Neural progenitor cell (in vitro differentiated cells): ENCODE measurements at regions not wholly inside any gene's neighbourhood (a gene's known extent, or its start where the extent isn't known, plus 50 kb on each side); places are given as distances from the start of the nearest gene placed in this dataset.
"Not testable (repeated sequence)": the region's sequence is repeated elsewhere in the genome, so short reads cannot be mapped to it uniquely, and the experiment has no call there.

Experiments
- DNase-seq: peaks from one replicate; pipeline ENCODE4 v3.0.0-alpha.2; 2016; ENCODE audit warnings: low spot score
- H2AFZ ChIP-seq: fragments of 200-600 bp; sonication (generic); replicated peaks from 2 replicates; pipeline ENCODE4 v1.6.1; 2016; ENCODE audit warnings: antibody characterized with exemption
- H3F3A ChIP-seq: fragments of 200-600 bp; sonication (generic); 2 replicates; pipeline ENCODE4 v1.6.1; 2016; ENCODE audit warnings: antibody characterized with exemption, low read depth
- H3K27ac ChIP-seq: fragments of 200-600 bp; sonication (generic); 2 replicates; pipeline ENCODE4 v1.5.1; 2016; ENCODE audit warnings: mild to moderate bottlenecking
- H3K27me3 ChIP-seq: fragments of 200-600 bp; sonication (generic); 2 replicates; pipeline ENCODE4 v1.6.1; 2016; ENCODE audit warnings: mild to moderate bottlenecking, moderate library complexity
- H3K36me3 ChIP-seq: fragments of 200-600 bp; sonication (generic); 2 replicates; pipeline ENCODE4 v1.5.1; 2016
- H3K4me1 ChIP-seq: fragments of 200-600 bp; sonication (generic); 2 replicates; pipeline ENCODE4 v1.6.1; 2016; ENCODE audit warnings: mixed run types
- H3K4me2 ChIP-seq: fragments of 200-600 bp; sonication (generic); 2 replicates; pipeline ENCODE4 v1.6.1; 2016
- H3K4me3 ChIP-seq: fragments of 200-600 bp; sonication (generic); 2 replicates; pipeline ENCODE4 v1.5.1; 2016
- H3K79me2 ChIP-seq: fragments of 200-600 bp; sonication (generic); 2 replicates; pipeline ENCODE4 v1.6.1; 2016; ENCODE audit warnings: low read depth
- H3K9ac ChIP-seq: fragments of 200-600 bp; sonication (generic); 2 replicates; pipeline ENCODE4 v1.6.1; 2016
- H3K9me3 ChIP-seq: fragments of 200-600 bp; sonication (generic); 2 replicates; pipeline ENCODE4 v1.5.1; 2016; ENCODE audit warnings: low read depth
- H4K20me1 ChIP-seq: fragments of 200-600 bp; sonication (generic); 2 replicates; pipeline ENCODE4 v1.6.1; 2016; ENCODE audit warnings: low read depth
- H3K27ac Mint-ChIP-seq: 3 replicates; pipeline ENCODE4 v1.8.0; 2021; ENCODE audit warnings: mixed read lengths
- H3K27me3 Mint-ChIP-seq: 2 replicates; pipeline ENCODE4 v1.8.0; 2022; ENCODE audit warnings: low read depth, mild to moderate bottlenecking, inconsistent platforms, moderate library complexity, mixed read lengths; ENCODE audit not compliant: insufficient read depth
- H3K36me3 Mint-ChIP-seq: 3 replicates; pipeline ENCODE4 v1.8.0; 2021; ENCODE audit warnings: mixed read lengths
- H3K4me1 Mint-ChIP-seq: 3 replicates; pipeline ENCODE4 v1.8.0; 2021; ENCODE audit warnings: mixed read lengths
- H3K4me3 Mint-ChIP-seq: 3 replicates; pipeline ENCODE4 v1.8.0; 2021; ENCODE audit warnings: mild to moderate bottlenecking, moderate library complexity, mixed read lengths
- H3K9me3 Mint-ChIP-seq: 3 replicates; pipeline ENCODE4 v1.8.0; 2020; ENCODE audit warnings: mixed read lengths
- EZH2 ChIP-seq: fragments of 200-600 bp; sonication (generic); IDR thresholded peaks from 2 replicates; pipeline ENCODE4 v1.6.1; 2017; ENCODE audit warnings: antibody characterized with exemption, mild to moderate bottlenecking, moderate library complexity
- EZH2phosphoT487 ChIP-seq: fragments of 200-600 bp; sonication (generic); IDR thresholded peaks from 2 replicates; pipeline ENCODE4 v1.6.1; 2017; ENCODE audit warnings: antibody characterized with exemption
- TF ChIP-seq, protein P1 (sequence below): fragments of 200-600 bp; sonication (generic); IDR thresholded peaks from 2 replicates; pipeline ENCODE4 v1.5.1; 2017; ENCODE audit warnings: antibody characterized with exemption, mild to moderate bottlenecking

DNA sequence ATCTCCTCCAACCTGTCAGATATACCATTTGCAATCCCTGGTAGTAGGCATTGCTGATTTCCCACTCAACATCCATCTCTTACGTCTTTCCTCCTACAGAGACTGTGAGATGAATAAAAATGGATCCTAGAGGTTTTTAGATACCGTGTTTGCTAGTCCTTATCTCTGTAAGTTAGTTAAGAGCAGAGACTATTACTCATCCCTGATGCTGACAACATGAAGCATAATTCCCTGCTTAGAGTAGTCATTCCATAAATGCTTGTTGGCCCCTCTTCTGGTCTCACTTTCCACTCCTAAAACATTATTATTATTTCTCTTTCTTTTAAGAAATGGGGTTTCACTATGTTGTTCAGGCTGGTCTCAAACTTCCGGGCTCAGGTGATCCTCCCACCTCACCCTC is 136.2 kb downstream of the RTP4 start:
- TF ChIP-seq, protein P1, sequence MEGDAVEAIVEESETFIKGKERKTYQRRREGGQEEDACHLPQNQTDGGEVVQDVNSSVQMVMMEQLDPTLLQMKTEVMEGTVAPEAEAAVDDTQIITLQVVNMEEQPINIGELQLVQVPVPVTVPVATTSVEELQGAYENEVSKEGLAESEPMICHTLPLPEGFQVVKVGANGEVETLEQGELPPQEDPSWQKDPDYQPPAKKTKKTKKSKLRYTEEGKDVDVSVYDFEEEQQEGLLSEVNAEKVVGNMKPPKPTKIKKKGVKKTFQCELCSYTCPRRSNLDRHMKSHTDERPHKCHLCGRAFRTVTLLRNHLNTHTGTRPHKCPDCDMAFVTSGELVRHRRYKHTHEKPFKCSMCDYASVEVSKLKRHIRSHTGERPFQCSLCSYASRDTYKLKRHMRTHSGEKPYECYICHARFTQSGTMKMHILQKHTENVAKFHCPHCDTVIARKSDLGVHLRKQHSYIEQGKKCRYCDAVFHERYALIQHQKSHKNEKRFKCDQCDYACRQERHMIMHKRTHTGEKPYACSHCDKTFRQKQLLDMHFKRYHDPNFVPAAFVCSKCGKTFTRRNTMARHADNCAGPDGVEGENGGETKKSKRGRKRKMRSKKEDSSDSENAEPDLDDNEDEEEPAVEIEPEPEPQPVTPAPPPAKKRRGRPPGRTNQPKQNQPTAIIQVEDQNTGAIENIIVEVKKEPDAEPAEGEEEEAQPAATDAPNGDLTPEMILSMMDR, result no peak
- TF ChIP-seq EZH2 (no peak), EZH2phosphoT487 (no peak)
- peaks cover 2% of the 10 kb centered on the region for H3K4me1 Mint-ChIP-seq
- H3K4me3 ChIP-seq, result no peak overlapping the region
- no peak for DNase-seq
- H3K9ac ChIP-seq, result no peak overlapping the region
- no peaks in the 10 kb centered on the region for H3K9me3 ChIP-seq
- H3K27ac Mint-ChIP-seq, result no peak overlapping the region
- no peak overlapping the region for H3K4me2 ChIP-seq
- H2AFZ ChIP-seq, result no peak overlapping the region
- H3K9me3 Mint-ChIP-seq, result no peaks in the 10 kb centered on the region
- no peaks in the 10 kb centered on the region for H3K27me3 ChIP-seq
- H3K27ac ChIP-seq, result no peak overlapping the region
- no peaks in the 10 kb centered on the region for H3K4me1 ChIP-seq
- H3F3A ChIP-seq, result no peaks in the 10 kb centered on the region
- no peak overlapping the region for H3K4me3 Mint-ChIP-seq
- H3K36me3 Mint-ChIP-seq, result no peaks in the 10 kb centered on the region
- H4K20me1 ChIP-seq, result no peaks in the 10 kb centered on the region
- H3K79me2 ChIP-seq, result no peaks in the 10 kb centered on the region
- no peaks in the 10 kb centered on the region for H3K36me3 ChIP-seq
- H3K27me3 Mint-ChIP-seq, result peaks cover 2% of the 10 kb centered on the region

DNA sequence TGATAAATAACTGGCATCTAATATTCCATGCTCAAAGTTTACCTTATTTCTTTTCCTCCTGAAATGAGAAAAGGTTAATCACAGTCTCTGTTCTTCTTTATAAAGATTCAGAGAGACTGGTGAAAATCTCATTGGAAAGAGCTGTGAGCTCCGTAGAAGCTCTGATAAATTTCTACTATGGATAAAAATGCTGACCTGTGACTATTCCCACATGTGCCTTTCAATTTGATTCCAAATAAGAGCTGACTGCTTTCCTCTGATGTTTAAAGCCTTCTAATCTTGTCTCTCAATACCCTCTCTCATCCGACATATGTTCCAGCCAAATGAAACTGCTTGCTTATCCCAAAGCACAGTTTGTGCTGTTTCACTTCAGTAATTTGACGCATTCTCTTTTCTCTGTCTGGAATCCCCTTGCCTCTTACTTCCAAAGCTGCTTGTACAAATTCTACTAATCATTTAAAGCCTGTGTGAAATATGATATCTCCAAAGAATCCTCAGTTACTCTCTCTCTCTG is 130.1 kb downstream of the RTP4 start:
- Mint-ChIP-seq H3K9me3 (peaks cover 9% of the 10 kb centered on the region), H3K27ac (no peak overlapping the region), H3K27me3 (peaks cover 2% of the 10 kb centered on the region), H3K36me3 (no peaks in the 10 kb centered on the region), H3K4me1 (peaks cover 7% of the 10 kb centered on the region), H3K4me3 (no peak overlapping the region)
- H4K20me1 ChIP-seq, result no peaks in the 10 kb centered on the region
- H3K27me3 ChIP-seq, result no peaks in the 10 kb centered on the region
- H3K4me2 ChIP-seq, result no peak overlapping the region
- no peaks in the 10 kb centered on the region for H3F3A ChIP-seq
- no peaks in the 10 kb centered on the region for H3K9me3 ChIP-seq
- H3K27ac ChIP-seq, result no peak overlapping the region
- H2AFZ ChIP-seq, result no peak overlapping the region
- TF ChIP-seq EZH2 (no peak), EZH2phosphoT487 (no peak)
- TF ChIP-seq, protein P1, result no peak
- H3K4me1 ChIP-seq, result no peaks in the 10 kb centered on the region
- no peak for DNase-seq
- H3K4me3 ChIP-seq, result no peak overlapping the region
- no peak overlapping the region for H3K9ac ChIP-seq
- H3K79me2 ChIP-seq, result no peaks in the 10 kb centered on the region
- no peaks in the 10 kb centered on the region for H3K36me3 ChIP-seq

DNA sequence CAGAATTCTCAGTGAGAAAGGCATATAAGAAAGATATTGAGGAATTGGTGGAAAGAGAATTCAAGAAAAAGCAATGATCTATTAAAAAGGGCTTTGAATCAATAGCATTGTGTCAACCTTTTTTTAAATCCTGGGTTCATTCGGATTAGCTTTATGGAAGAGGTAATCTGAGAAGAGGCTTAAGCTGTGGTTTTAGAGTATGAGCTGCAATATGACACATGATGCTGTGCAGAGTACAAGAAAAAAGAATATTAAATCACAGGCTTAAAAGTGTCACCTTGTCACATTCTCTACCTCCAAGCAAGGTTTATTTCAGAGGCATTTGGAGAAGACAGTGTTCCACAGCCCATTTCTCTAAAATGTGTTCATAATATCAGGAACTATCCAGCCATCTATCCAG is 128.9 kb downstream of the RTP4 start:
- H3K79me2 ChIP-seq, result no peaks in the 10 kb centered on the region
- peaks cover 6% of the 10 kb centered on the region for H3K36me3 ChIP-seq
- no peaks in the 10 kb centered on the region for H4K20me1 ChIP-seq
- H3K9me3 Mint-ChIP-seq, result peaks cover 17% of the 10 kb centered on the region
- peaks cover 4% of the 10 kb centered on the region for H3K9me3 ChIP-seq
- no peak overlapping the region for H3K27ac ChIP-seq
- H3K36me3 Mint-ChIP-seq, result no peaks in the 10 kb centered on the region
- H2AFZ ChIP-seq, result no peak overlapping the region
- no peak for DNase-seq
- H3K27me3 Mint-ChIP-seq, result peaks cover 2% of the 10 kb centered on the region
- no peak overlapping the region for H3K4me2 ChIP-seq
- no peaks in the 10 kb centered on the region for H3K4me1 ChIP-seq
- no peak overlapping the region for H3K27ac Mint-ChIP-seq
- H3K4me3 ChIP-seq, result no peak overlapping the region
- H3K9ac ChIP-seq, result no peak overlapping the region
- H3F3A ChIP-seq, result no peaks in the 10 kb centered on the region
- TF ChIP-seq EZH2phosphoT487 (no peak), EZH2 (no peak)
- TF ChIP-seq, protein P1, result no peak
- H3K4me3 Mint-ChIP-seq, result no peak overlapping the region
- peaks cover 7% of the 10 kb centered on the region for H3K4me1 Mint-ChIP-seq
- no peaks in the 10 kb centered on the region for H3K27me3 ChIP-seq

DNA sequence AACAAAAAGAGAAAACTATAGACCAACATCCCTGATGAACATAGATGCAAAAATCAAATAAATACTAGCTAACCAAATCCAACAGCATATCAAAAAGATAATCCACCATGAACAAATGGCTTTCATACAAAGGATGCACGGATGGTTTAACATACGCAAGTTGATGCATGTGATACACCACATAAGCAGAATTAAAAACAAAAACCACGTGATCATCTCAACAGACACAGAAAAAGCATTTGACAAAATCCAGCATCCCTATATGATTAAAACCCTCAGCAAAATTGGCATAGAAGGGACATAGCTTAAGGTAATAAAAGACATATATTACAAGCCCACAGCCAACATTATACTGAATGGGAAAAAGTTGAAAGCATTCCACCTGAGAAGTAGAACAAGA is 125.9 kb downstream of the RTP4 start:
- H2AFZ ChIP-seq, H3K4me3 Mint-ChIP-seq, H3K27ac Mint-ChIP-seq, H3K4me3 ChIP-seq, H3K27me3 Mint-ChIP-seq, H3K36me3 ChIP-seq, H3K27me3 ChIP-seq, H3K9me3 ChIP-seq, H3K36me3 Mint-ChIP-seq, H3K4me2 ChIP-seq, H3K4me1 ChIP-seq, DNase-seq, H3K79me2 ChIP-seq, H4K20me1 ChIP-seq, H3F3A ChIP-seq, H3K9ac ChIP-seq, H3K27ac ChIP-seq: not testable (repeated sequence)
- Mint-ChIP-seq H3K4me1 (peaks cover 23% of the 10 kb centered on the region), H3K9me3 (peaks cover 25% of the 10 kb centered on the region)
